Fibroblast of the aortic adventitia (primary cell): ENCODE measurements at regions not wholly inside any gene's neighbourhood (a gene's known extent, or its start where the extent isn't known, plus 50 kb on each side); places are given as distances from the start of the nearest gene placed in this dataset.

Experiments
- DNase-seq: peaks from one replicate; pipeline ENCODE4 v3.0.0-alpha.2; 2010; ENCODE audit warnings: low read depth
- H3K4me3 ChIP-seq: 2 replicates; pipeline ENCODE4 v1.5.1; 2011; ENCODE audit warnings: low read depth, mild to moderate bottlenecking, control low read depth, low read length, moderate library complexity
- CTCF ChIP-seq: IDR thresholded peaks from 2 replicates; pipeline ENCODE4 v1.5.1; 2011; ENCODE audit warnings: mild to moderate bottlenecking, low read length, control low read depth, inconsistent platforms; ENCODE audit not compliant: insufficient read depth

GRCh38 chr7:69435711-69436110 lies 162.6 kb upstream of the AUTS2 start:
- DNase-seq = no peak
- no peak overlapping the region for H3K4me3 ChIP-seq
- no peak for TF ChIP-seq CTCF

GRCh38 chr7:69436946-69437345 lies 161.3 kb upstream of the AUTS2 start:
- no peak for DNase-seq
- H3K4me3 ChIP-seq = no peak overlapping the region
- TF ChIP-seq CTCF = no peak

GRCh38 chr7:69438584-69439412 lies 159.5 kb upstream of the AUTS2 start:
- no peak for DNase-seq
- no peak for TF ChIP-seq CTCF
- no peak overlapping the region for H3K4me3 ChIP-seq

GRCh38 chr7:69439636-69440325 lies 158.5 kb upstream of the AUTS2 start:
- DNase-seq = no peak
- no peak overlapping the region for H3K4me3 ChIP-seq
- TF ChIP-seq CTCF = no peak

- DNase-seq = no peak
- no peak overlapping the region for H3K4me3 ChIP-seq
- no peak for TF ChIP-seq CTCF
Measured at GRCh38 chr7:69440976-69441375, 157.3 kb upstream of the AUTS2 start.

GRCh38 chr7:69443136-69443535 lies 155.1 kb upstream of the AUTS2 start:
- no peak for DNase-seq
- no peak overlapping the region for H3K4me3 ChIP-seq
- no peak for TF ChIP-seq CTCF
